ENCODE measurements at regions not wholly inside any gene's neighbourhood (a gene's known extent, or its start where the extent isn't known, plus 50 kb on each side); places are given as distances from the start of the nearest gene placed in this dataset.

DNA sequence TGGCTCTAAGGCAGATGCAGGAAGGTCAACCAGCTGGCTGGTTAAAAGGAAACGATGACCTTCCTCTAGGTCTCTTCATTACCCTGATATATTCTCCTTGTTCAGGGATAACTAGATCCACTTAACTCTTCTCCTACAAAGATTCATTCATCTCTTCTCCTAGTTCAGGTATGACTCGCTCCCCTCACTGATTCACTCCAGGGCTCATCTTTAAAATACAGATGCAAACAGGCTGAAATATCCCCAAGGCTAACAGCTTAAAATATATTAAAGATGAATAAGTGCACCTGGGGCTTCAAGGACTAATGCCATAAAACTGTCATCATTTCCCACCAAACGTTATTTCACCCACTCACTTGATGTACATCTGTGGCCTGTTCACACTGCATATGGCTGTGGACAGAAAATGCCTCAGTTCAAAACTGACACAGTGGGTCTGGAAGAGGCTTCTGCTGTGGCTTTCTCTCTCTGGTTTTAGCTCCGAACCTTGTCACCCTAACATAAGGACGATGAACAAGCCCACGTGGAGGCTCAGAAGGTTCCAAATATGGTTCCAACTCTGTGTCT lies 366.9 kb downstream of the DEPDC1B start:
- TF ChIP-seq, protein P1, sequence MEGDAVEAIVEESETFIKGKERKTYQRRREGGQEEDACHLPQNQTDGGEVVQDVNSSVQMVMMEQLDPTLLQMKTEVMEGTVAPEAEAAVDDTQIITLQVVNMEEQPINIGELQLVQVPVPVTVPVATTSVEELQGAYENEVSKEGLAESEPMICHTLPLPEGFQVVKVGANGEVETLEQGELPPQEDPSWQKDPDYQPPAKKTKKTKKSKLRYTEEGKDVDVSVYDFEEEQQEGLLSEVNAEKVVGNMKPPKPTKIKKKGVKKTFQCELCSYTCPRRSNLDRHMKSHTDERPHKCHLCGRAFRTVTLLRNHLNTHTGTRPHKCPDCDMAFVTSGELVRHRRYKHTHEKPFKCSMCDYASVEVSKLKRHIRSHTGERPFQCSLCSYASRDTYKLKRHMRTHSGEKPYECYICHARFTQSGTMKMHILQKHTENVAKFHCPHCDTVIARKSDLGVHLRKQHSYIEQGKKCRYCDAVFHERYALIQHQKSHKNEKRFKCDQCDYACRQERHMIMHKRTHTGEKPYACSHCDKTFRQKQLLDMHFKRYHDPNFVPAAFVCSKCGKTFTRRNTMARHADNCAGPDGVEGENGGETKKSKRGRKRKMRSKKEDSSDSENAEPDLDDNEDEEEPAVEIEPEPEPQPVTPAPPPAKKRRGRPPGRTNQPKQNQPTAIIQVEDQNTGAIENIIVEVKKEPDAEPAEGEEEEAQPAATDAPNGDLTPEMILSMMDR (IDR thresholded peaks at IDR 0.05 in 2 of 3, conservative IDR thresholded peaks at IDR 0.05 in 1 of 3; ENCODE audit: control insufficient read depth in 2 of 3, extremely low read depth in 1 of 3, insufficient read depth in 1 of 3, low read depth in 3 of 3, low read length in 3 of 3) = no peak
- no peak for TF ChIP-seq SIN3A (IDR thresholded peaks at IDR 0.05; ENCODE audit: low read depth, low read length)
- no peak for TF ChIP-seq HCFC1 (IDR thresholded peaks at IDR 0.05; ENCODE audit: low read length)
- no peak for TF ChIP-seq TCF12 (IDR thresholded peaks at IDR 0.05; ENCODE audit: low read depth, low read length)
- TF ChIP-seq TARDBP (IDR thresholded peaks at IDR 0.05; ENCODE audit: borderline replicate concordance) = no peak
- TF ChIP-seq, protein P2, sequence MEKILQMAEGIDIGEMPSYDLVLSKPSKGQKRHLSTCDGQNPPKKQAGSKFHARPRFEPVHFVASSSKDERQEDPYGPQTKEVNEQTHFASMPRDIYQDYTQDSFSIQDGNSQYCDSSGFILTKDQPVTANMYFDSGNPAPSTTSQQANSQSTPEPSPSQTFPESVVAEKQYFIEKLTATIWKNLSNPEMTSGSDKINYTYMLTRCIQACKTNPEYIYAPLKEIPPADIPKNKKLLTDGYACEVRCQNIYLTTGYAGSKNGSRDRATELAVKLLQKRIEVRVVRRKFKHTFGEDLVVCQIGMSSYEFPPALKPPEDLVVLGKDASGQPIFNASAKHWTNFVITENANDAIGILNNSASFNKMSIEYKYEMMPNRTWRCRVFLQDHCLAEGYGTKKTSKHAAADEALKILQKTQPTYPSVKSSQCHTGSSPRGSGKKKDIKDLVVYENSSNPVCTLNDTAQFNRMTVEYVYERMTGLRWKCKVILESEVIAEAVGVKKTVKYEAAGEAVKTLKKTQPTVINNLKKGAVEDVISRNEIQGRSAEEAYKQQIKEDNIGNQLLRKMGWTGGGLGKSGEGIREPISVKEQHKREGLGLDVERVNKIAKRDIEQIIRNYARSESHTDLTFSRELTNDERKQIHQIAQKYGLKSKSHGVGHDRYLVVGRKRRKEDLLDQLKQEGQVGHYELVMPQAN (conservative IDR thresholded peaks at IDR 0.05) = no peak
- TF ChIP-seq, protein P3, sequence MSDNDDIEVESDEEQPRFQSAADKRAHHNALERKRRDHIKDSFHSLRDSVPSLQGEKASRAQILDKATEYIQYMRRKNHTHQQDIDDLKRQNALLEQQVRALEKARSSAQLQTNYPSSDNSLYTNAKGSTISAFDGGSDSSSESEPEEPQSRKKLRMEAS (IDR thresholded peaks at IDR 0.05; ENCODE audit: low read depth, low read length) = no peak
